B cell (primary cell): ENCODE measurements at regions not wholly inside any gene's neighbourhood (a gene's known extent, or its start where the extent isn't known, plus 50 kb on each side); places are given as distances from the start of the nearest gene placed in this dataset.

ENCODE experiments used
- CTCF ChIP-seq: fragments of 200-600 bp; IDR thresholded peaks from one replicate; pipeline ENCODE4 v1.8.0; 2022; ENCODE audit warnings: antibody characterized with exemption, mild to moderate bottlenecking
- EZH2 ChIP-seq: IDR thresholded peaks from 2 replicates; pipeline ENCODE4 v1.6.1; 2012; ENCODE audit warnings: borderline replicate concordance, low read depth, mild to moderate bottlenecking, moderate library complexity, low read length; ENCODE audit not compliant: insufficient read depth, poor library complexity, severe bottlenecking

- peak; percentile 60 for TF ChIP-seq CTCF
- no peak for TF ChIP-seq EZH2
Observed at GRCh38 chr13:73767747-73768315, 366.4 kb downstream of the KLF12 start.
